Right lobe of liver (tissue), 6 donors: ENCODE measurements at regions not wholly inside any gene's neighbourhood (a gene's known extent, or its start where the extent isn't known, plus 50 kb on each side); places are given as distances from the start of the nearest gene placed in this dataset.

ENCODE experiments used
- ATAC-seq, 4 donors: fragments of 200-7000 bp; cut with Tn5 transposase; one replicate each; pipeline ENCODE4 v1.9.1; 2020; ENCODE audit warnings: mild to moderate bottlenecking in 4 of 4, moderate library complexity in 4 of 4
- DNase-seq, 3 donors: peaks; one replicate each; pipeline ENCODE4 v3.0.0-alpha.2; 2020
- H3K27ac ChIP-seq, 3 donors: fragments of 200-600 bp; one replicate each; pipeline ENCODE4 v1.8.0; 2022
- H3K27me3 ChIP-seq, 2 donors: fragments of 200-600 bp; one replicate each; pipeline ENCODE4 v1.8.0; 2022
- H3K36me3 ChIP-seq, 4 donors: fragments of 200-600 bp; sonication (generic) in 1 of 4; one replicate each; pipeline versions ENCODE4 v1.5.1 to v1.8.0; 2017 to 2022; ENCODE audit warnings: control low read depth in 1 of 4
- H3K4me1 ChIP-seq, 4 donors: fragments of 200-600 bp; sonication (generic) in 1 of 4; one replicate each; pipeline versions ENCODE4 v1.5.1 to v1.8.0; 2017 to 2022; ENCODE audit warnings: control low read depth in 1 of 4
- H3K4me3 ChIP-seq, 3 donors: fragments of 200-600 bp; one replicate each; pipeline ENCODE4 v1.8.0; 2022
- H3K9me3 ChIP-seq, 4 donors: fragments of 200-600 bp; sonication (generic) in 1 of 4; one replicate each; pipeline versions ENCODE4 v1.5.1 to v1.8.0; 2017 to 2022; ENCODE audit warnings: control low read depth in 1 of 4
- CTCF ChIP-seq, 4 donors: fragments of 200-600 bp in 3 of 4; fragments of 450-650 bp in 1 of 4; IDR thresholded peaks; one replicate each; pipeline versions ENCODE4 v1.5.1 to v1.8.0; 2016 to 2022; ENCODE audit warnings: antibody characterized with exemption in 4 of 4, mild to moderate bottlenecking in 2 of 4
- POLR2A ChIP-seq: fragments of 450-650 bp; IDR thresholded peaks from one replicate; pipeline ENCODE4 v1.6.1; 2017; ENCODE audit warnings: antibody characterized with exemption, mild to moderate bottlenecking
- WGBS: methylation state at CpG from one replicate; pipeline ENCODE4 v1.1.6; 2018; ENCODE audit warnings: low coverage, low lambda C conversion rate; ENCODE audit not compliant: insufficient coverage; ENCODE audit errors: missing lambda C conversion rate; 5-methylcytosine and 5-hydroxymethylcytosine counted together
- intact Hi-C, 2 donors: fragments of 100-400 bp; cut with DNase I; formaldehyde crosslinking; loops; one replicate each; pipeline versions ENCODE4 v1.11.2 to v1.14.1; 2022
- donor health status: DM: no; HTN: yes; CAD: no.
- donor health status: DM: no; HTN: no; CAD: no.
- donor health status: DM: no; HTN: no; CAD: no.
- donor health status: DM: no; HTN: yes; CAD: no.
- donor health status: DM: no; HTN: yes; CAD: no.

DNA sequence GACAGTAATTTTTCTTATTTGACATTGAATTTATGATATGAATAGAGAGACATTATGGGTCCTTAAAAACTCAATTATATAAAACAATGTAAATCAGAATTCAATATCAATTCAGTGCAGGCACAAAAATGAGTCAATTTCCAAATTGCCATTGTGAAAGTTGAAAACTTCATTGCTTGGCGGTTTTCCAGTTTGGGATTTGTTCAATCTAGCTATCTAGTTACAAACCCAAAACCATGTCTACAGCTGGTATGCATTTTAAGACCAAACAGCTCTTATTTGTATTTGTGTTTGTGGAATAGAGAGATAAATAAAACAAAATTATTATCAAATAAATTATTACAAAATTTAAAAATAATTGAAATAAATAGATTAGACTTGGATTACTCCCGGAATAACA is 1206.6 kb upstream of the RAG2 start:
- DNase-seq (no peak), ATAC-seq (no peak)
- TF ChIP-seq CTCF (IDR thresholded peaks at IDR 0.05): no peak
- TF ChIP-seq POLR2A: no peak
- Histone ChIP-seq H3K27me3 (no peaks in the 10 kb centered on the region), H3K9me3 (no peaks in the 10 kb centered on the region), H3K4me3 (no peak overlapping the region), H3K4me1 (no peaks in the 10 kb centered on the region), H3K27ac (no peak overlapping the region), H3K36me3 (no peaks in the 10 kb centered on the region)
- 57% methylated on average over 2 of the region's 2 CpGs for WGBS
- intact Hi-C loops: no loop called here

DNA sequence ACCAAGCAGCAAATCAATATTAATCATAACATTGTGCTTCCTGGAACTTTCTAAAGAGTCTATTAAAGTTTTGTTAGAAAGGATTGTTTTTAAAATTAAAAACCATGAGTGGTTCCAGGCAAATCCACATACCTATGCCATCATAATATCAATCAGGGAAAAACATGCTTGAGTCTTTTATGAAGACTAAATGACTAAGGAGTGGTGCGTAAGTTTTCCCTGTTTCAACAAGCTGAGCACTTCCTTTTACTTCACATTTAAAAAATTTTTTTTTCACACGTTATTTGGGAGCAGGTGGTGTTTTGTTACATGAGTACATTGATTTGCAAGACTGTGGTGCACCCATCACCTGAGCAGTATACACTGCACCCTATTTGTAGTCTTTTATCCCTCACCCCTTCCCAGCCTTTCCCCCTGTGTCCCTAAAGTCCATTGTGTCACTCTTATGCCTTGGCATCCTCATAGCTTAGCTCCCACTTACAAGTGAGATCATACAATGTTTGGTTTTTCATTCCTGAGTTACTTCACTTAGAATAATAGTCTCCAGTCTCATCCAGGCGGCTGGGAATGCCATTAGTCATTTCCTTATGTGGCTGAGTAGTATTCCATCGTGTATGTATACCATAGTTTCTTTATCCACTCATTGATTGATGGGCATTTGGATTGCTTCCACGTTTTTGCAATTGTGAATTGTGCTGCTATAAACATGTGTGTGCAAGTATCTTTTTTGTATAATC is 1190.3 kb upstream of the RAG2 start:
- ATAC-seq: no peak
- no peak overlapping the region for H3K27ac ChIP-seq
- no peaks in the 10 kb centered on the region for H3K36me3 ChIP-seq
- intact Hi-C loops: no loop called here
- no peaks in the 10 kb centered on the region for H3K9me3 ChIP-seq
- no peaks in the 10 kb centered on the region for H3K27me3 ChIP-seq
- H3K4me1 ChIP-seq: no peaks in the 10 kb centered on the region
- no peak for DNase-seq
- WGBS: 26% methylated on average over 5 of the region's 5 CpGs
- no peak for TF ChIP-seq CTCF (IDR thresholded peaks at IDR 0.05)
- TF ChIP-seq POLR2A: no peak
- H3K4me3 ChIP-seq: no peak overlapping the region

GRCh38 chr11:37786214-37786755 is 1188.2 kb upstream of the RAG2 start:
- DNase-seq: no peak
- WGBS: 13% methylated on average over 1 of the region's 1 CpG
- Histone ChIP-seq H3K27me3 (no peaks in the 10 kb centered on the region), H3K36me3 (no peaks in the 10 kb centered on the region), H3K4me3 (no peak overlapping the region), H3K27ac (no peak overlapping the region), H3K4me1 (no peaks in the 10 kb centered on the region), H3K9me3 (no peaks in the 10 kb centered on the region)
- intact Hi-C loops: no loop called here
- TF ChIP-seq CTCF (IDR thresholded peaks at IDR 0.05) (no peak), POLR2A (no peak)
- ATAC-seq: no peak

DNA sequence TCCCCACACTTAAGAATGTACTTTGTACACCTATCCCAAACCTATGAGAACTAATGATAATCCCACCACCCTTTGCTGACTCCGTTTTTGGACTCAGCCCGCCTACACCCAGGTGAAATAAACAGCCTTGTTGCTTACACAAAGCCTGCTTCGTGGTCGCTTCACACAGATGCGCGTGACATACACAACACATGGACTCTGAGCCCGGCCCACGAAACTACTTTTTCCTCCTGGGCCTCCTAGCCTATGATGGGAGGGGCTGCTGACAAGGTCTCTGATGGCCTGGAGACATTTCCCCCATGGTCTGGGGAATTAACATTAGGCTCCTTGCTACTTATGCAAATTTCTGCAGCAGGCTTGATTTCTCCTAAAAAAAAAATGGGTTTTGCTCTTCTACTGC is 1176.4 kb upstream of the RAG2 start:
- no peaks in the 10 kb centered on the region for H3K4me1 ChIP-seq
- H3K27ac ChIP-seq: no peak overlapping the region
- DNase-seq (no peak), ATAC-seq (no peak)
- H3K9me3 ChIP-seq: no peaks in the 10 kb centered on the region
- intact Hi-C loops: no loop called here
- 56% methylated on average over 8 of the region's 8 CpGs for WGBS
- TF ChIP-seq POLR2A (no peak), CTCF (IDR thresholded peaks at IDR 0.05) (no peak)
- no peaks in the 10 kb centered on the region for H3K36me3 ChIP-seq
- H3K27me3 ChIP-seq: no peaks in the 10 kb centered on the region
- no peak overlapping the region for H3K4me3 ChIP-seq
